PC-9 (cell line): ENCODE measurements at regions not wholly inside any gene's neighbourhood (a gene's known extent, or its start where the extent isn't known, plus 50 kb on each side); places are given as distances from the start of the nearest gene placed in this dataset.

Experiments
- BruUV-seq: library from RNA; stranded (reverse); fragments of 400-500 nt; replicated peaks from 2 replicates; lab custom pipeline; 2021; lab: Mats Ljungman, UMichigan
- CTCF ChIA-PET: fragments of 300-600 bp; sonication (Branson Sonifier 250); formaldehyde crosslinking; loops from one replicate; lab custom pipeline; 2022; ENCODE audit warnings: antibody characterized with exemption; lab: Charles Lee
- POLR2A ChIA-PET: fragments of 300-600 bp; sonication (Branson Sonifier 250); formaldehyde crosslinking; loops from one replicate; lab custom pipeline; 2022; ENCODE audit warnings: antibody characterized with exemption; ENCODE audit not compliant: unreplicated experiment; lab: Charles Lee
- DNase-seq, 2 experiments: peaks; one replicate each; pipeline versions ENCODE4 v3.0.0 to v3.0.0-alpha.2; 2015 to 2022; ENCODE audit warnings: mixed read lengths in 1 of 2
- H2AFZ ChIP-seq: fragments of 200-600 bp; sonication (generic); 2 replicates; pipeline ENCODE4 v1.8.1; 2017; ENCODE audit warnings: antibody characterized with exemption
- H3F3A ChIP-seq: fragments of 200-600 bp; sonication (generic); 2 replicates; pipeline ENCODE4 v1.8.1; 2017; ENCODE audit warnings: antibody characterized with exemption, mild to moderate bottlenecking, low read depth; ENCODE audit not compliant: insufficient read depth
- H3K27ac ChIP-seq: fragments of 200-600 bp; sonication (generic); 2 replicates; pipeline ENCODE4 v1.6.1; 2016; ENCODE audit warnings: mixed run types
- H3K27me3 ChIP-seq: fragments of 200-600 bp; sonication (generic); 2 replicates; pipeline ENCODE4 v1.6.1; 2016; ENCODE audit warnings: low read depth, mixed run types; ENCODE audit not compliant: insufficient read depth
- H3K36me3 ChIP-seq: fragments of 200-600 bp; sonication (generic); 2 replicates; pipeline ENCODE4 v1.6.1; 2016; ENCODE audit warnings: low read depth, mixed run types
- H3K4me1 ChIP-seq: fragments of 200-600 bp; sonication (generic); replicated peaks from 2 replicates; pipeline ENCODE4 v1.6.1; 2016; ENCODE audit warnings: mixed run types; ENCODE audit not compliant: insufficient read depth
- H3K4me2 ChIP-seq: fragments of 200-600 bp; sonication (generic); 2 replicates; pipeline ENCODE4 v1.6.1; 2017; ENCODE audit warnings: mixed run types
- H3K4me3 ChIP-seq: fragments of 200-600 bp; sonication (generic); 2 replicates; pipeline ENCODE4 v1.6.1; 2016; ENCODE audit warnings: mixed run types
- H3K79me2 ChIP-seq: fragments of 200-600 bp; sonication (generic); 2 replicates; pipeline ENCODE4 v1.6.1; 2017; ENCODE audit warnings: low read depth, mixed run types
- H3K9me2 ChIP-seq: fragments of 200-600 bp; sonication (generic); 2 replicates; pipeline ENCODE4 v1.8.1; 2017; ENCODE audit warnings: mild to moderate bottlenecking; ENCODE audit not compliant: insufficient read depth
- H3K9me3 ChIP-seq: fragments of 200-600 bp; sonication (generic); 2 replicates; pipeline ENCODE4 v1.8.1; 2016; ENCODE audit warnings: low read depth; ENCODE audit not compliant: insufficient read depth
- H4K20me1 ChIP-seq: fragments of 200-600 bp; sonication (generic); 2 replicates; pipeline ENCODE4 v1.8.1; 2017; ENCODE audit not compliant: insufficient read depth
- CTCF ChIP-seq: fragments of 200-600 bp; sonication (generic); conservative IDR thresholded peaks from 2 replicates; pipeline ENCODE4 v1.6.1; 2017; ENCODE audit warnings: mixed run types, antibody characterized with exemption, mild to moderate bottlenecking, moderate library complexity
- EZH2 ChIP-seq: fragments of 200-600 bp; sonication (generic); IDR thresholded peaks from 2 replicates; pipeline ENCODE4 v1.8.0; 2017; ENCODE audit warnings: antibody characterized with exemption, low read depth
- intact Hi-C: fragments of 100-400 bp; cut with micrococcal nuclease; formaldehyde crosslinking; loops from one replicate; pipeline ENCODE4 v1.10.0; 2022; ENCODE audit not compliant: unreplicated experiment

GRCh38 chr6:56766139-56766805 is 123.6 kb upstream of the DST start:
- ChIA-PET POLR2A (interaction anchor here (0.6 kb wide), 2 partner anchors 33 to 121 kb away, joined by 4 to 18 read pairs; no protein-coding TSS in a partner anchor), CTCF (no interaction called here)
- TF ChIP-seq CTCF (no peak), EZH2 (no peak)
- Histone ChIP-seq H3K36me3 (no peaks in the 10 kb centered on the region), H3F3A (peaks cover 11% of the 10 kb centered on the region; the same call in 1 of the 2 replicates), H4K20me1 (no peaks in the 10 kb centered on the region), H3K27ac (no peak overlapping the region), H3K4me1 (peaks cover 25% of the 10 kb centered on the region), H3K4me3 (no peak overlapping the region), H3K9me3 (no peaks in the 10 kb centered on the region), H3K9me2 (no peaks in the 10 kb centered on the region), H3K4me2 (no peak overlapping the region), H3K79me2 (peaks cover 92% of the 10 kb centered on the region), H2AFZ (no peak overlapping the region), H3K27me3 (no peaks in the 10 kb centered on the region)
- DNase-seq = no peak
- BruUV-seq = no TSS peak
- intact Hi-C loops = no loop called here

- H3K4me3 ChIP-seq = no peak overlapping the region
- peaks cover 11% of the 10 kb centered on the region; the same call in 1 of the 2 replicates for H3F3A ChIP-seq
- ChIA-PET POLR2A (interaction anchor here (0.6 kb wide), 1 partner anchor 56 kb away, joined by 3 read pairs; no protein-coding TSS in a partner anchor), CTCF (no interaction called here)
- H3K4me1 ChIP-seq = peaks cover 21% of the 10 kb centered on the region
- intact Hi-C loops = no loop called here
- no peak overlapping the region for H3K4me2 ChIP-seq
- no peak for DNase-seq
- no peak overlapping the region for H3K27ac ChIP-seq
- BruUV-seq = no TSS peak
- H3K9me3 ChIP-seq = no peaks in the 10 kb centered on the region
- no peaks in the 10 kb centered on the region for H3K27me3 ChIP-seq
- no peaks in the 10 kb centered on the region for H3K36me3 ChIP-seq
- H3K79me2 ChIP-seq = peaks cover 91% of the 10 kb centered on the region
- TF ChIP-seq CTCF = no peak
- no peak for TF ChIP-seq EZH2
- 0 out of 2 replicates have a peak, but pooled peaks cover under 1% of the 10 kb centered on the region for H4K20me1 ChIP-seq
- no peaks in the 10 kb centered on the region for H3K9me2 ChIP-seq
- no peak overlapping the region for H2AFZ ChIP-seq
Observed at GRCh38 chr6:56765494-56765893, 122.8 kb upstream of the DST start.

- Histone ChIP-seq H2AFZ (no peak overlapping the region), H3K79me2 (peaks cover 91% of the 10 kb centered on the region), H3K36me3 (no peaks in the 10 kb centered on the region), H3K27ac (peak overlapping the region; percentile 46; the same call in 1 of the 2 replicates), H4K20me1 (0 out of 2 replicates have a peak, but pooled peaks cover 5% of the 10 kb centered on the region), H3F3A (peaks cover 11% of the 10 kb centered on the region; the same call in 1 of the 2 replicates), H3K9me3 (no peaks in the 10 kb centered on the region), H3K4me2 (peak overlapping the region; percentile 24; the same call in 1 of the 2 replicates), H3K4me3 (no peak overlapping the region), H3K27me3 (no peaks in the 10 kb centered on the region), H3K4me1 (peaks cover 21% of the 10 kb centered on the region), H3K9me2 (no peaks in the 10 kb centered on the region)
- ChIA-PET CTCF (interaction anchor here (0.6 to 0.7 kb wide), 3 partner anchors 9 to 54 kb away, joined by 3 to 4 read pairs (median 3); no protein-coding TSS in a partner anchor), POLR2A (no interaction called here)
- DNase-seq = peak; percentile 12 to 38
- peak; percentile 43; the same call in 1 of the 2 replicates for TF ChIP-seq CTCF
- no peak for TF ChIP-seq EZH2
- no TSS peak for BruUV-seq
- intact Hi-C loops = no loop called here
Observed at GRCh38 chr6:56764081-56764566, 121.4 kb upstream of the DST start.
